Hematopoietic multipotent progenitor cell treated with erythropoietin and hydrocortisone succinate and interleukin-3 and kit ligand, for 6 days (in vitro differentiated cells): ENCODE measurements at regions not wholly inside any gene's neighbourhood (a gene's known extent, or its start where the extent isn't known, plus 50 kb on each side); places are given as distances from the start of the nearest gene placed in this dataset.

Experiments
- DNase-seq: peaks from one replicate; pipeline ENCODE4 v3.0.0-alpha.2; 2015

DNA sequence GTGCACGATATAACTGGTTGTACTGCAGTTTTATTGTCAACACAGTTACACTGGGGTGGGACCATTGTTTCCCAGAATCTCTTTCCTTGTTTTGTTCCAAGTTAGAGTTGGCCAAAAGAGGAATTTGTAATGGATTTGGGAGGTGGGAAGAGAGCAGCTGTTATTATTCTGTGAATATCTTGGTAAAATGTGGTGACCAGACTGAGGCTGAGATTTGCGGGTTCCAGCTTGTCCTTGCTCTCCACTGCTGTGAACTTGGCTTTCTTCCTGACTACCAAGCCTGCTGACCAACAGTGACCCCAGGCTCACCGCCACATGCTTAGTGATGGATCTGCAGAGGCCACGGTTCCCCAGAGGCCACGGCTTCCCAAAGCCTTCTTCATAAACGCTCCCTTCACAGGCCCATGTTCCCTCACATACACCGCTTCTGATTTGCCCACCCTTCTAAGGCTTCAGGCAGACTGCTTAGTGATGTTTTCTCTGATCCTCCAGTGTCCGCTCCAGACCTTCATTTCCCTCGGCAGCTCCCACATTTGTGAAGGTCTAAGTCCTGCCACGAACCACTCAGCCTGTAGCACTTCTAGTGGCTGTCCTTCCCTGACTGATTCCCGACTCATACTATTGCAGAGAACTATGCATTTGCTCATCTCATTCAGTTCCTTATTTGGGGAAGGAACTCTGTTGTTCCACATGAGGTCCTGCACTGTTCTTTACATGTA, 525.5 kb upstream of the RGMA start:
- DNase-seq: no peak

DNA sequence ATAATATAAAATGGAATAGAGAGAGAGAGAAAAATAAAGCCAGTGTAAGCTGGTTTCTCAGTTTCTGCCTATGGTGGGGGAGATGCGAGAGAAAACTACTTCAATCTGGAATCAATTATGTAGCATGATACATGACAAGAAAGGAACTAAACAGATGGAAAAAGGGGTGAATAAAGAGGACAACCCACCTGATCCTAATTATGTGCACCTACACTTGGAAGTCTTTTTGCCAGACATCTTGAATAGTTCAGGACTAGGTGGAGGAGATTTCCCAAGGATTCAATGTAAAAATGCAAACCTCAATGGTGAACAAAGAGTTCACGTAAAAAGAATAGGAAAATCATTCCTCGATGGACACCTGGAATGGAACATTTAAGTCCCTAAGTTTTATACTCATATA, 524.4 kb upstream of the RGMA start:
- DNase-seq: no peak

DNA sequence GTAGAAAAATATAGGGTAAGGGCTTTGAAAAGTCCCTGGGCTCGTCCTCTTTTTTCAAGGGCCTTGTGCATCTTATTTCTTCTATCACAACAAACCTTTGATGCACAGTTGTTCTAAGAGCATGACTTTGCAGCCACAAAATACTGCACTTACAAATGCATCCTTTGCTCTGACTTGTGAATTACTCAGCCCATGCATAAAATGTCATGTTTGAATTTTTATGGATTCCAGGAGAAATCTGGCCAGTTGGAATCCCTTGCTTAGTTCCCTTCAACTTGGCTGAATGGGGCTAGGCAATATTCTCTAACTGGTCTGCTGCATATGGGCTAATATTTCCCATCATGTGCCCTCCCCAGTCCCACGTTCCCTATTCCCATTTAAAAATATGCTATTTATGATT, 523.9 kb upstream of the RGMA start:
- no peak for DNase-seq

DNA sequence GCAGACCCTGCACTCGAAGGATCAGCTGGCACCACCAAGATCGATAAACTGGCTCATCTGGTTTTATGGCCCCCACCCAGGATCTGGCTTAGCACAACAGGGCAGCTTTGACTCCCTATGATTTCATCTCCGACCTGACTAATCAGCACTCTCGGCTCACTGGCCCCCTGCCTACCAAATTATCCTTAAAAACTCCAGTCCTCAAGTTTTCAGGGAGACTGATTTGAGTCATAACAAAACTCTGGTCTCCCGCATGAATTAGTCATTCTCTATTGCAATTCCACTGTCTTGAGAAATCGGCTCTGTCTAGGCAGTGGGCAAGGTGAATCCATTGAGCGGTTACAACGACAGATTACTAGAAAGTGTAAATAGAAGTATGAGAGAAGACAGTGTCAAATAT, 521.9 kb upstream of the RGMA start:
- DNase-seq: no peak

DNA sequence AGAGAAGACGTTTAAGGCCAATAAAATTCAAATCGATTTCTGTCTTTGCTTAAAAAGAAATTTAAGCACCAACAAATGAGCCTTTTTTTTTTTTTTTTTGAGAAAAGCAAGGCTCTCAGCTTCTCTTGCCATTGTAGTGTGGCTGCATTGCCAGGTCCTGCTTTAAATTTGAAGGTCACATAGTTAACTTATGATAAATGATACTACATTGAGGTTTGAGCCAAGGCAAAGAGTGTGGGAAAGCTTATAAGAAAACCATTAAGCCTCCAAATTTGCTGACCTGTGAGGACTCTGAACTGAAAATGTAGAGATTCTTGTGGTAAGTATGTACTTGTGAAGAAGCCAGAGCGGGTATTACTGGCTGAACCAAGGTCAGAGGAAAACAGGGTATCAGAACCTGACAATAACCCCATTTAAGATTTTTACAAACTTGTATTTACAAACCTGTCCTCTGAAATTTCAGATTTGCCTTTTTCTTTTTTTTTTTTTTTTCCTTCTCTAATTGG, 519.7 kb upstream of the RGMA start:
- no peak for DNase-seq

- DNase-seq: no peak
Observed at GRCh38 chr15:93603550-93603949, 514.5 kb upstream of the RGMA start.

DNA sequence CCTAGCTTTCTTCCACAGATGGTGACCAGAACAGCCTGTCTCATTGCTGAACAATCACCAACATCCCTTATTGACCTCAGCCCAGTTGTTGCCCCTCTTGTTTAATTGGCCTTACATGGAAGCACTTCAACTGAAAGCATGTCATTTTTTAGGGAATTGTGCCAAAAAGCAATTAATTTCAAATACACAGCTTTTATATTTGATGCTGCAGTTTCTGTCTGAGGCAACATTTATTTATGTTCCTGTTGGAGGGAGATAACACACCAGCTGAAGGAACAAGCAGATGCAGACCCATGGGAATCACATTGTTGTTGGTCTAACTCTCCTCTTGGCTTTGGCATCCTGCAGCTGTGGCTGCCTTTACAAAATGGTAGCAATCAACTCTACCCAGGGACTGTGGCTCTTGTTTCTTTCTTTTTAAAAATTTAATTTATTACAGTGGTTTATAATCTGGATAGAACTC, 498.1 kb upstream of the RGMA start:
- no peak for DNase-seq

- DNase-seq: no peak
Observed at GRCh38 chr15:93585012-93585411, 496.0 kb upstream of the RGMA start.

DNA sequence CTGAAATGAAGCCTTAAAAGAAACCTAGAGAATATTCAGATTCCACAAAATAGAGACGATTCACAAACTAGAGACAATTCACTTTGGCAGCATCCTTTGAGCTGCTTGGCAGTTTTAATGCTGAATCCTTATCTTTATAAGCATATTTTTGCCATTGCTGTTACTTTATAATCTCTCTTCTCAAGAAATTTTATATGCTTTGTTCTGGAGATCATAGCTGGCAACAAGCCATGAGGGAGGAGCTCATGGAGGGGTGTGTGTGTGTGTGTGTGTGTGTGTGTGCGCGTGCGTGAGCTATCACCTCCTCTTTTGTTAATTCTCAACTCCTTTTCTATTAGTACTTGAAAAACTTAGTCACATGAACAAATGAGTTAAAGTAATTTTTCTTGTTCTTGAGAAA, 495.0 kb upstream of the RGMA start:
- DNase-seq: peak; percentile 3

DNA sequence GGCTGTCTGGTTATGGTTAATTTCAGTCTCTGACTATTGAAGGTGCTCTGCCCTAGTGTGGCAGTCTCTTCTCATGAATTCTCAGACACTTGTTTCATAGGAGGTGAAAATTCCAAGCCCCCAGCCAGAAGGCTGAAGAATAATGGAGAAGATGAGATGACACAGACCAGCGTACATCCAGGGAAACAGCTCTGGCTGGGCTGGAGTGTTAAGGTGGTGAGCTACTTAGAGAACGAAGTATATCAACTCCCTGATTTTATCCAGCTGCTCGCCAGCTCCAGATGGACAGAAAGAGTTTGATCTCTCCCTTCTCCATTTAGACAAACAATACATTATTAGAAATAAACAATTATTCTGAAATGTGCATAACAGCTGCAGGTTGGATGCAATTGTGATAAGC, 494.5 kb upstream of the RGMA start:
- DNase-seq: no peak

GRCh38 chr15:93570527-93570926, 481.5 kb upstream of the RGMA start:
- no peak for DNase-seq

GRCh38 chr15:93566762-93567161, 477.8 kb upstream of the RGMA start:
- no peak for DNase-seq

DNA sequence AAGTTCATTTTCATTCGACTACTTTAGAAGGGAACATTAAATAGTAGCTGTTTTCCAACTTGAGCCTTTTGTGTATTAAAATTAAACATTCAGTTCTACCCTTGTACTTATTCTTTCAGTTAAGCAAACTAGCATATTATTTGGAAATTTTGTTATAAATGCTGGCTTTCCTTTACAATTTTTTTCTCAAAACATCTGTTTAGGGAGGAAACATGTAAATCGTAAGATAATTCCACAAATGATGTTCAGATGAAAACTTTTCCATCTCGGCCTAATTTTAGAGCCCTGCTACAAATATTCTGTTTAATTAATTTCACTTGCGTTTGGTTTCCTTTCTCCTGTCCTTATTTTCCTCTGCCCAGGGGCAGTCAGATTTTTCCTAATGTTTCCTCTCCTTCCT, 476.2 kb upstream of the RGMA start:
- DNase-seq: no peak

- no peak for DNase-seq
Observed at GRCh38 chr15:93563218-93563617, 474.2 kb upstream of the RGMA start.

DNA sequence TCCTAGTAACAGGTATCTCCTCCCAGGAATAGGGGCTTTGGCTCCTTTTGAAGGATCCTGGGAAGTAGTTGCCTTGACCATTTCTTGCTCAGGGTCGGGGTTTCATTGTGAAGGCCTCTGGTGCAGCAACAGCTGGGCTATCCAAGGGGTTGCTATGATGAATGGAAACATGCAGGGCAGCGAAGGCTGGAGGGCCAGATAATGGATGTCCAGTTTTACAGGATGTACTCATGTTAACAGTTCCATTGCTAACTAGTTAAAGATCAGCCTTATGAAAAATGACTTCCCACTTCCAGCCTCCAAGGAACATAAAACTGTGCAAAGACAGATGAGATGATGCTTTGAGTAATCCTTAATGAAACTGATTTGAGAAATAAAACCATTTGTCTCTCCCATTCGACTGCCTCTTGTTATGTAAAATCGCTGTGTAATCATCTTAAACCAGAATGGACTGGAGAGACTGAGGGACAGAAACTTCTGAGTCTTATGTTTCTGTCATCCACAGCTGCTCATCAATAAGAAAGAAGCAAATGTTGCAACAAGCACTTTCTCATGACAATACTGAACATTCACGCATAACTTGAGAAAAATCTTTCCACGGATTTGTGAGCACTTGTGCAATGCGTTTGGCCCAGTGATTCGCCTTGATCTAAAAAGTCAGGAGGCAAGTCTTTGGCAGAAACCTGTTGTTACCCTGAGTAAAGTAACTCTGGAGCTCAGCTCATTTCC, 473.5 kb upstream of the RGMA start:
- no peak for DNase-seq

DNA sequence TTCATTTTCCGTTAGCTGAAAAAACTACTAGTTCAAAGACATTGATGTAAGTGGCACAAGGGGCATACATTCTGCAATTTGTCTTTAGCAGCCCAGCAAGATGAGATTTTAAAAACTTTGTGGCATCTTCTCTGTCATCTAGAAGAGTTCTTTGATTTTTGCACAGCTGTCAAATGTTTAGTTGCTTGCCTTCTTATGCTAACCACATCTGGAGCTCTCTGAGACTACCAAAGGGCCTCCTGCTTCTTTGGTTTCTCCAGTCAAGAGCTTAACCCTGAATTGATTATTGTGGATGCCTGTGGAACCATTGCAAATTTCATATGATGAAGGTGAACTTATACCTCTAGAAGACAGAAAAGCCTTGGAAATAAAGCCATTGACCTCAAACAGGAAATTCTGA, 468.7 kb upstream of the RGMA start:
- DNase-seq: no peak

DNA sequence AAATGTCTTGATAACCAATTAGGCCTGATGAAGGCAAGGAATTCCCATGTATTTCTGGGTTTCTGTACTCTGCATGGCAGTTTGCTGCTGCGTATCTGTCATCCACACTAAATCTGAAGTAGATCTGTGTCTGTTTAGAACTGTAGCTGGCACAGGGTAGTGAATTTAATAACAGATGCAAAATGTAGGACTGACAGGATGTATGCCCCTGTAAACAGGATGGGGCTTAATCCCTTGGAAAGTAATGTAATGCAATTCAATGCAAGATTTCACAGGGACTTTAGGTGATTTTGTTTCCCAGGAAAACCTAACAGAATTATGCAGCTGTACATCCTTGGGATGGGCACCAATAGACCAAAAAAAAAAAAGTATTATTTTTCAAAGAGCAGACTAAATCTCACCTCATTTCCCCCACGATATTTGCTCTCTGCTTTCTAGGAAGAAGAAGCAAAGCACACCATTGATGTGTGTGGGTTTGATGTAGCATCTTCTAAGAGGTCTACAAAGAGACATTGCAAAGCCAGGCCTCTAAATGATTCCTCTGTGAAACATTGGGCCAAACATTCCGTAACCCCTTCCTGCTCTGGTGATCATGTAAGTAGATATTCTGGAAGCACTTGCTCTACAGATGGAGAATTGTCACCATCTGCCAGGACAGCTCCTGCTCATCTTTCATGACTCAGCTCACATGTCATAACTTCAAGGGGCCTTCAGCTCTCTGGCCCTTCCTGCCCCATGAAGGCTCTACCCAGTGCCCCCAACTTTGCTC, 464.3 kb upstream of the RGMA start:
- DNase-seq: no peak

- no peak for DNase-seq
Observed at GRCh38 chr15:93543093-93543492, 454.1 kb upstream of the RGMA start.

GRCh38 chr15:93527374-93528050, 438.5 kb upstream of the RGMA start:
- no peak for DNase-seq

GRCh38 chr15:93524432-93524831, 435.4 kb upstream of the RGMA start:
- no peak for DNase-seq

- DNase-seq: no peak
Observed at GRCh38 chr15:93523481-93523880, 434.5 kb upstream of the RGMA start.

GRCh38 chr15:93520206-93520605, 431.2 kb upstream of the RGMA start:
- DNase-seq: no peak

DNA sequence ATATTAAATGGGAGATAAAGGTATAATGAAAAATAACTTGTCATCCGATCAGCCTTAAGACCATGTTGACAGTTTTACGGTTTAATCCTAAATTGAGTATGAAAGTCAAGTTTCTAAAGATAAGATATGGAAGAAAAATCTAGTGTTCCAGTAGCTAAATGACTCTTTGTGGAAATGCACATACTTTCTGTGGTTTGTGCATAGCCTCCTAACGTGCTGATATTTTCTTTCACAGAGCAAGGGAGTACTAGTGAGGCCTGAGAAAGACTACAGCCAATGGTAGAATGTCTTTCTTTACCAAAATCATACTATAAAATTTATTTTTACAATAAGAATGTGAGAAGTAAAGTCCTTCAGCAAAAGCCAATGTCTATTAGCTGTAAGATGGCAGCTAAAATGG, 430.6 kb upstream of the RGMA start:
- no peak for DNase-seq
